Neuronal stem cell (in vitro differentiated cells): ENCODE measurements at regions not wholly inside any gene's neighbourhood (a gene's known extent, or its start where the extent isn't known, plus 50 kb on each side); places are given as distances from the start of the nearest gene placed in this dataset.
"Not testable (repeated sequence)": the region's sequence is repeated elsewhere in the genome, so short reads cannot be mapped to it uniquely, and the experiment has no call there.

Experiments
- DNase-seq: peaks from one replicate; pipeline ENCODE4 v3.0.0-alpha.2; 2013; ENCODE audit warnings: low spot score
- H2AFZ ChIP-seq: one replicate; pipeline ENCODE4 v1.6.1; 2013; ENCODE audit warnings: mild to moderate bottlenecking, low read length, inconsistent platforms
- H2AK5ac ChIP-seq: 2 replicates; pipeline ENCODE4 v1.6.1; 2013; ENCODE audit warnings: low read depth, mild to moderate bottlenecking, inconsistent platforms, low read length, moderate library complexity, mixed read lengths
- H2BK120ac ChIP-seq: 2 replicates; pipeline ENCODE4 v1.6.1; 2013; ENCODE audit warnings: low read depth, mild to moderate bottlenecking, inconsistent platforms, low read length, moderate library complexity, mixed read lengths
- H2BK12ac ChIP-seq: one replicate; pipeline ENCODE4 v1.6.1; 2013; ENCODE audit warnings: low read length, inconsistent platforms
- H2BK15ac ChIP-seq: 2 replicates; pipeline ENCODE4 v1.6.1; 2013; ENCODE audit warnings: mild to moderate bottlenecking, low read length, inconsistent platforms, mixed read lengths
- H2BK5ac ChIP-seq: one replicate; pipeline ENCODE4 v1.6.1; 2013; ENCODE audit warnings: inconsistent platforms, mild to moderate bottlenecking, low read length, moderate library complexity
- H3K14ac ChIP-seq: one replicate; pipeline ENCODE4 v1.6.1; 2013; ENCODE audit warnings: low read length, inconsistent platforms
- H3K18ac ChIP-seq: 2 replicates; pipeline ENCODE4 v1.6.1; 2013; ENCODE audit warnings: low read length, inconsistent platforms
- H3K23ac ChIP-seq: 2 replicates; pipeline ENCODE4 v1.6.1; 2013; ENCODE audit warnings: low read depth, mild to moderate bottlenecking, mixed read lengths, low read length, inconsistent platforms; ENCODE audit not compliant: poor library complexity
- H3K27ac ChIP-seq: replicated peaks from 3 replicates; pipeline ENCODE4 v1.5.1; 2013; ENCODE audit warnings: low read length, inconsistent platforms
- H3K27me3 ChIP-seq, 3 experiments: 2 replicates each; pipeline ENCODE4 v1.6.1; 2013; ENCODE audit warnings: low read length in 3 of 3, mild to moderate bottlenecking in 2 of 3, inconsistent platforms in 1 of 3, low read depth in 1 of 3, mixed read lengths in 1 of 3, moderate library complexity in 1 of 3; ENCODE audit not compliant: control insufficient read depth in 3 of 3, insufficient read depth in 3 of 3
- H3K36me3 ChIP-seq, 2 donors: replicated peaks in 1 of 2; 2 replicates each; pipeline ENCODE4 v1.6.1; 2013; ENCODE audit warnings: low read length in 2 of 2; ENCODE audit not compliant: control insufficient read depth in 2 of 2, insufficient read depth in 2 of 2
- H3K4ac ChIP-seq: 2 replicates; pipeline ENCODE4 v1.6.1; 2013; ENCODE audit warnings: inconsistent platforms, mild to moderate bottlenecking, low read length, moderate library complexity
- H3K4me1 ChIP-seq, 2 donors: 1 replicate in 1 of 2; 2 replicates in 1 of 2; pipeline ENCODE4 v1.6.1; 2013; ENCODE audit warnings: low read length in 2 of 2, low read depth in 1 of 2; ENCODE audit not compliant: control insufficient read depth in 2 of 2, insufficient read depth in 1 of 2
- H3K4me2 ChIP-seq: one replicate; pipeline ENCODE4 v1.6.1; 2013; ENCODE audit warnings: mild to moderate bottlenecking, low read length, inconsistent platforms; ENCODE audit not compliant: insufficient read depth, poor library complexity, severe bottlenecking
- H3K4me3 ChIP-seq, 2 donors: 2 replicates each; pipeline ENCODE4 v1.5.1; 2013; ENCODE audit warnings: low read length in 2 of 2, mild to moderate bottlenecking in 2 of 2, inconsistent platforms in 1 of 2, moderate library complexity in 1 of 2
- H3K79me1 ChIP-seq: one replicate; pipeline ENCODE4 v1.6.1; 2013; ENCODE audit warnings: low read depth, mild to moderate bottlenecking, inconsistent platforms, low read length, moderate library complexity
- H3K9ac ChIP-seq: one replicate; pipeline ENCODE4 v1.6.1; 2013; ENCODE audit warnings: mild to moderate bottlenecking, low read depth, low read length, inconsistent platforms; ENCODE audit not compliant: poor library complexity
- H3K9me3 ChIP-seq, 2 donors: replicated peaks in 1 of 2; 2 replicates each; pipeline versions ENCODE3 to v1.6.1; 2013; ENCODE audit warnings: low read length in 2 of 2, mild to moderate bottlenecking in 2 of 2, inconsistent platforms in 1 of 2, low read depth in 1 of 2, mixed read lengths in 1 of 2, moderate library complexity in 1 of 2; ENCODE audit not compliant: control insufficient read depth in 2 of 2, insufficient read depth in 1 of 2
- H4K8ac ChIP-seq: one replicate; pipeline ENCODE4 v1.6.1; 2013; ENCODE audit warnings: low read depth, mild to moderate bottlenecking, inconsistent platforms, low read length, moderate library complexity
- H4K91ac ChIP-seq: one replicate; pipeline ENCODE4 v1.6.1; 2013; ENCODE audit warnings: low read length, low read depth, mild to moderate bottlenecking, inconsistent platforms; ENCODE audit not compliant: poor library complexity
- WGBS, 2 donors: extraction: QIAGEN DNeasy Blood & Tissue Kit; methylation state at CpG; one replicate each; pipeline ENCODE4 v1.1.7; 2013; ENCODE audit warnings: missing lambda C conversion rate in 2 of 2, mixed read lengths in 1 of 2; ENCODE audit not compliant: insufficient read length in 2 of 2, insufficient replicate concordance in 1 of 2; ENCODE audit errors: extremely low coverage in 2 of 2; 5-methylcytosine and 5-hydroxymethylcytosine counted together

DNA sequence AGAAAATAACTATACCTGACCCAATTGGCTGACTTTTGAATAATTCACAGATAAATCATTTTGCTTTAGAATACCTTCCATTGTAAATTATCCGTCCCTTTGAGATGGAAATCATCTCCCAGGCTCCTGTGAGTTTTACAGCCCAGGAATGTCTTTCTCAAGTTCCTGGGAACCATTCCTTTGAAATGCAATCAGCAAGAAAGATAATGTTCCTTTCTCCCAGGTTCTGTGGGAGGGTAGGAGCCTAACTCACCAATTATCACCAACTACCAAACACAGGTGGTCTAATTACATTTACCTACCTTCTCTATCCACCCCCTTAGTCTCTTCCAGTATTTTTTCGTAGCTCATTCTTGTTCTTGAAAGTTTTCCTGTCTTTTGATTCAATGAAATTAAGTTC is 1016.0 kb downstream of the SOCS6 start:
- Histone ChIP-seq H2AK5ac (no peak overlapping the region), H4K91ac (no peak overlapping the region), H3K4me2 (no peak overlapping the region), H2BK5ac (no peak overlapping the region), H3K27me3 (no peaks in the 10 kb centered on the region), H3K23ac (no peak overlapping the region), H3K36me3 (no peaks in the 10 kb centered on the region), H3K27ac (no peak overlapping the region), H2BK12ac (no peak overlapping the region), H2BK120ac (no peak overlapping the region), H2BK15ac (no peak overlapping the region), H2AFZ (no peak overlapping the region), H4K8ac (no peak overlapping the region), H3K79me1 (no peaks in the 10 kb centered on the region), H3K4me3 (no peak overlapping the region), H3K18ac (no peak overlapping the region), H3K9ac (no peak overlapping the region), H3K4ac (no peak overlapping the region), H3K9me3 (no peaks in the 10 kb centered on the region), H3K14ac (no peak overlapping the region), H3K4me1 (peaks cover 0 to 1% of the 10 kb centered on the region in 2 donors)
- DNase-seq = no peak
- WGBS, 2 donors = no CpG with 5 or more reads among the region's 2 CpGs

DNA sequence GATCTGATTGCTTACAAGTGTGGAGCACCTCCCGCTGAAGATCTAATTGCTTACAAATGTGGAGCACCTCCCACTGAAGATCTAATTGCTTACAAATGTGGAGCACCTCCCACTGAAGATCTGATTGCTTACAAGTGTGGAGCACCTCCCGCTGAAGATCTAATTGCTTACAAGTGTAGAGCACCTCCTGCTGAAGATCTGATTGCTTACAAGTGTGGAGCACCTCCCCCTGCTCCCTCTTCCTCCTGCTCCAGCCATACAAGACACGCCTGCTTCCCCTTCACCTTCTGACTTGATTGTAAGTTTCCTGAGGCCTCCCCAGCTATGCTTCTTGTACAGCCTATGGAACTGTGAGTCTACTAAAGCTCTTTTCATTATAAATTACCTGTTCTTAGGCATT is 1014.9 kb downstream of the SOCS6 start:
- DNase-seq, H3K36me3 ChIP-seq, H4K8ac ChIP-seq, H2BK15ac ChIP-seq, H2BK5ac ChIP-seq, H3K4me2 ChIP-seq, H3K23ac ChIP-seq, H3K4ac ChIP-seq, H2AK5ac ChIP-seq, H3K9ac ChIP-seq, H3K9me3 ChIP-seq, H2AFZ ChIP-seq, H3K79me1 ChIP-seq, H3K4me3 ChIP-seq, H2BK12ac ChIP-seq, H3K4me1 ChIP-seq, H3K27ac ChIP-seq, H3K27me3 ChIP-seq, H3K14ac ChIP-seq, H2BK120ac ChIP-seq, H4K91ac ChIP-seq, H3K18ac ChIP-seq: not testable (repeated sequence)
- WGBS, 2 donors = no CpG with 5 or more reads among the region's 3 CpGs

DNA sequence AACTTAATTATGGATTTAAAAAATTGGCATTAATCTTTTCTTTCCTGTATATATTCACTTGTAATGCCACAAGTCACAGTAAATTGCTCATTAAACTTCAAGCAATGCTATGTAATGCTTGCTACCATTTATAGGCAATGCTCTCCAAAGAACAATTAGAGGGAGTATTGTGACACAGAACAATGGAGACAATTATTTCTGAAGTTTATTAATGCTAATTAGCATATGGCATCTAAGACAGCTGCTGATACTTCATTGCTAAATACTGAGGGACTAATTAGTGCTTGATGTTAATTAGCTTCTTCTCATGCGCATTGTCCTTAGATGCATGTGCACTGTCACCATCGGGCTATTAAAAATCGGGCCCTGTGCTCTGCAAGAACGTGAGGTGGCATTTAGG is 1012.8 kb downstream of the SOCS6 start:
- Histone ChIP-seq H3K9me3 (no peaks in the 10 kb centered on the region), H3K9ac (no peak overlapping the region), H2BK15ac (no peak overlapping the region), H3K27me3 (no peaks in the 10 kb centered on the region), H3K4ac (no peak overlapping the region), H3K4me2 (no peak overlapping the region), H3K14ac (no peak overlapping the region), H2AFZ (no peak overlapping the region), H2AK5ac (no peak overlapping the region), H3K27ac (no peak overlapping the region), H2BK5ac (no peak overlapping the region), H4K91ac (no peak overlapping the region), H3K79me1 (no peaks in the 10 kb centered on the region), H3K18ac (no peak overlapping the region), H3K4me1 (peaks cover 0 to 1% of the 10 kb centered on the region in 2 donors), H2BK12ac (no peak overlapping the region), H3K23ac (no peak overlapping the region), H3K4me3 (no peak overlapping the region), H4K8ac (no peak overlapping the region), H3K36me3 (no peaks in the 10 kb centered on the region), H2BK120ac (no peak overlapping the region)
- WGBS, 2 donors = no CpG with 5 or more reads among the region's 4 CpGs
- no peak for DNase-seq

DNA sequence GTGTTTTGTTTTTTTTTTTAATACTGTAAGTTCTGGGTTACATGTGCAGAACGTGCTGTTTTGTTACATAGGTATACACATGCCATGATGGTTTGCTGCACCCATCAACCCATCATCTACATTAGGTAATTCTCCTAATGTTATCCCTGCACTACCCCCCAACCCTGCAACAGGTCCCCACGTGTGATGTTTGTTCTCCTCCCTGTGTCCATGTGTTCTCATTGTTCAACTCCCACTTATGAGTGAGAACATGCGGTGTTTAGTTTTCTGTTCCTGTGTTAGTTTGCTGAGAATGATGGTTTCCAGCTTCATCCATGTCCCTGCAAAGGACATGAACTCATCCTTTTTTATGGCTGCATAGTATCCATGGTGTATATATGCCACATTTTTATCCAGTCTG is 1005.4 kb downstream of the SOCS6 start:
- not testable (repeated sequence) for H3K9me3 ChIP-seq, H2BK12ac ChIP-seq, H2BK15ac ChIP-seq

More for the DNA sequence above, 1005.4 kb downstream of the SOCS6 start:
- DNase-seq, H3K4ac ChIP-seq, H3K36me3 ChIP-seq, H3K4me1 ChIP-seq, H3K14ac ChIP-seq, H3K4me3 ChIP-seq, H3K18ac ChIP-seq, H4K91ac ChIP-seq, H3K79me1 ChIP-seq, H2AK5ac ChIP-seq, H3K23ac ChIP-seq, H3K27ac ChIP-seq, H2BK120ac ChIP-seq, H3K9ac ChIP-seq, H4K8ac ChIP-seq, H2AFZ ChIP-seq, H3K4me2 ChIP-seq, H3K27me3 ChIP-seq, H2BK5ac ChIP-seq: not testable (repeated sequence)
- WGBS, 2 donors = no CpG with 5 or more reads among the region's 3 CpGs
